ENCODE measurements at regions not wholly inside any gene's neighbourhood (a gene's known extent, or its start where the extent isn't known, plus 50 kb on each side); places are given as distances from the start of the nearest gene placed in this dataset.

GRCh38 chr1:157310401-157310800 is 172.2 kb upstream of the ETV3 start:
- peaks cover 15% of the 10 kb centered on the region for H3K4me1 Mint-ChIP-seq (ENCODE audit: low read depth)
- no peak overlapping the region for H3K4me3 Mint-ChIP-seq (ENCODE audit: low read depth)
- no peaks in the 10 kb centered on the region for H3K27me3 Mint-ChIP-seq
- TF ChIP-seq CTCF (IDR thresholded peaks at IDR 0.05; ENCODE audit: unreplicated experiment): no peak
- H3K9me3 Mint-ChIP-seq (ENCODE audit: low read depth): no peaks in the 10 kb centered on the region
- H3K36me3 Mint-ChIP-seq (ENCODE audit: insufficient read depth): no peaks in the 10 kb centered on the region
- no peak for DNase-seq (ENCODE audit: low spot score, unreplicated experiment)
- no peak overlapping the region for H3K27ac Mint-ChIP-seq

- no peak for TF ChIP-seq CTCF (IDR thresholded peaks at IDR 0.05; ENCODE audit: unreplicated experiment)
- no peak for DNase-seq (ENCODE audit: low spot score, unreplicated experiment)
- Mint-ChIP-seq H3K36me3 (ENCODE audit: insufficient read depth) (no peaks in the 10 kb centered on the region), H3K27me3 (no peaks in the 10 kb centered on the region), H3K4me3 (ENCODE audit: low read depth) (no peak overlapping the region), H3K4me1 (ENCODE audit: low read depth) (peaks cover 26% of the 10 kb centered on the region), H3K9me3 (ENCODE audit: low read depth) (no peaks in the 10 kb centered on the region), H3K27ac (no peak overlapping the region)
These were observed 169.3 kb upstream of the ETV3 start for GRCh38 chr1:157307491-157307890.

- DNase-seq (ENCODE audit: low spot score, unreplicated experiment): no peak
- Mint-ChIP-seq H3K36me3 (ENCODE audit: insufficient read depth) (no peaks in the 10 kb centered on the region), H3K27ac (no peak overlapping the region), H3K4me1 (ENCODE audit: low read depth) (peaks cover 32% of the 10 kb centered on the region), H3K9me3 (ENCODE audit: low read depth) (no peaks in the 10 kb centered on the region), H3K27me3 (no peaks in the 10 kb centered on the region), H3K4me3 (ENCODE audit: low read depth) (no peak overlapping the region)
- no peak for TF ChIP-seq CTCF (IDR thresholded peaks at IDR 0.05; ENCODE audit: unreplicated experiment)
These were observed 168.7 kb upstream of the ETV3 start for GRCh38 chr1:157306896-157307295.

GRCh38 chr1:157304271-157304670 is 166.1 kb upstream of the ETV3 start:
- peaks cover 32% of the 10 kb centered on the region for H3K4me1 Mint-ChIP-seq (ENCODE audit: low read depth)
- no peaks in the 10 kb centered on the region for H3K36me3 Mint-ChIP-seq (ENCODE audit: insufficient read depth)
- H3K9me3 Mint-ChIP-seq (ENCODE audit: low read depth): no peaks in the 10 kb centered on the region
- no peak overlapping the region for H3K27ac Mint-ChIP-seq
- DNase-seq (ENCODE audit: low spot score, unreplicated experiment): no peak
- H3K4me3 Mint-ChIP-seq (ENCODE audit: low read depth): no peak overlapping the region
- H3K27me3 Mint-ChIP-seq: no peaks in the 10 kb centered on the region
- TF ChIP-seq CTCF (IDR thresholded peaks at IDR 0.05; ENCODE audit: unreplicated experiment): no peak

GRCh38 chr1:157302724-157303123 is 164.5 kb upstream of the ETV3 start:
- Mint-ChIP-seq H3K4me1 (ENCODE audit: low read depth) (peaks cover 29% of the 10 kb centered on the region), H3K27ac (peak overlapping the region; percentile 87), H3K36me3 (ENCODE audit: insufficient read depth) (peaks cover 3% of the 10 kb centered on the region), H3K9me3 (ENCODE audit: low read depth) (peaks cover 6% of the 10 kb centered on the region), H3K27me3 (no peaks in the 10 kb centered on the region), H3K4me3 (ENCODE audit: low read depth) (no peak overlapping the region)
- no peak for TF ChIP-seq CTCF (IDR thresholded peaks at IDR 0.05; ENCODE audit: unreplicated experiment)
- no peak for DNase-seq (ENCODE audit: low spot score, unreplicated experiment)

All from progenitor cell of endocrine pancreas (in vitro differentiated cells).